Peyer's patch (tissue), 4 donors: ENCODE measurements at regions not wholly inside any gene's neighbourhood (a gene's known extent, or its start where the extent isn't known, plus 50 kb on each side); places are given as distances from the start of the nearest gene placed in this dataset.

Experiments used
- POLR2A ChIP-seq, 2 donors: fragments of 450-650 bp; IDR thresholded peaks; one replicate each; pipeline ENCODE4 v1.5.1; 2017; ENCODE audit warnings: antibody characterized with exemption in 2 of 2, mild to moderate bottlenecking in 2 of 2, moderate library complexity in 2 of 2
- TF ChIP-seq, protein P1 (sequence below), 6 experiments: fragments of 450-650 bp in 4 of 6; fragments of 200-600 bp in 2 of 6; sonication (generic) in 1 of 6; IDR thresholded peaks; one replicate each; pipeline ENCODE4 v1.5.1; 2017 to 2019; ENCODE audit warnings: antibody characterized with exemption in 6 of 6, mild to moderate bottlenecking in 3 of 6, moderate library complexity in 1 of 6

GRCh38 chr12:39062266-39062996 lies 157.0 kb upstream of the CPNE8 start:
- no peak for TF ChIP-seq POLR2A (IDR thresholded peaks at IDR 0.05)
- TF ChIP-seq, protein P1, sequence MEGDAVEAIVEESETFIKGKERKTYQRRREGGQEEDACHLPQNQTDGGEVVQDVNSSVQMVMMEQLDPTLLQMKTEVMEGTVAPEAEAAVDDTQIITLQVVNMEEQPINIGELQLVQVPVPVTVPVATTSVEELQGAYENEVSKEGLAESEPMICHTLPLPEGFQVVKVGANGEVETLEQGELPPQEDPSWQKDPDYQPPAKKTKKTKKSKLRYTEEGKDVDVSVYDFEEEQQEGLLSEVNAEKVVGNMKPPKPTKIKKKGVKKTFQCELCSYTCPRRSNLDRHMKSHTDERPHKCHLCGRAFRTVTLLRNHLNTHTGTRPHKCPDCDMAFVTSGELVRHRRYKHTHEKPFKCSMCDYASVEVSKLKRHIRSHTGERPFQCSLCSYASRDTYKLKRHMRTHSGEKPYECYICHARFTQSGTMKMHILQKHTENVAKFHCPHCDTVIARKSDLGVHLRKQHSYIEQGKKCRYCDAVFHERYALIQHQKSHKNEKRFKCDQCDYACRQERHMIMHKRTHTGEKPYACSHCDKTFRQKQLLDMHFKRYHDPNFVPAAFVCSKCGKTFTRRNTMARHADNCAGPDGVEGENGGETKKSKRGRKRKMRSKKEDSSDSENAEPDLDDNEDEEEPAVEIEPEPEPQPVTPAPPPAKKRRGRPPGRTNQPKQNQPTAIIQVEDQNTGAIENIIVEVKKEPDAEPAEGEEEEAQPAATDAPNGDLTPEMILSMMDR (IDR thresholded peaks at IDR 0.05): no peak
